Thoracic aorta (tissue), 2 donors: ENCODE measurements at regions not wholly inside any gene's neighbourhood (a gene's known extent, or its start where the extent isn't known, plus 50 kb on each side); places are given as distances from the start of the nearest gene placed in this dataset.

Experiments
- ATAC-seq: fragments of 150-250 bp; one replicate; pipeline ENCODE4 v1.8.0; 2017; ENCODE audit warnings: low read depth; ENCODE audit not compliant: insufficient number of reproducible peaks, low FRiP score
- DNase-seq: peaks from one replicate; pipeline ENCODE4 v3.0.0-alpha.2; 2020; ENCODE audit warnings: low spot score
- H3K27ac ChIP-seq, 2 donors: fragments of 200-600 bp; sonication (generic); 1 replicate in 1 of 2; 2 replicates in 1 of 2; pipeline ENCODE4 v1.5.1; 2016; ENCODE audit warnings: mild to moderate bottlenecking in 2 of 2, moderate library complexity in 2 of 2
- H3K27me3 ChIP-seq: fragments of 200-600 bp; sonication (generic); replicated peaks from 2 replicates; pipeline ENCODE4 v1.6.0; 2016; ENCODE audit warnings: mild to moderate bottlenecking; ENCODE audit not compliant: insufficient read depth
- H3K36me3 ChIP-seq: fragments of 200-600 bp; sonication (generic); one replicate; pipeline ENCODE4 v1.5.1; 2016
- H3K4me1 ChIP-seq, 2 donors: fragments of 200-600 bp; sonication (generic); 1 replicate in 1 of 2; 2 replicates in 1 of 2; pipeline versions ENCODE4 v1.5.1 to v1.6.0; 2016; ENCODE audit warnings: low read depth in 2 of 2, mild to moderate bottlenecking in 1 of 2; ENCODE audit not compliant: control insufficient read depth in 1 of 2
- H3K4me3 ChIP-seq: fragments of 200-600 bp; sonication (generic); 2 replicates; pipeline ENCODE4 v1.5.1; 2016; ENCODE audit warnings: mild to moderate bottlenecking
- H3K9me3 ChIP-seq: fragments of 200-600 bp; sonication (generic); 2 replicates; pipeline ENCODE4 v1.5.1; 2016
- CTCF ChIP-seq: fragments of 200-600 bp; sonication (generic); IDR thresholded peaks from one replicate; pipeline ENCODE4 v1.5.1; 2019; ENCODE audit warnings: antibody characterized with exemption

DNA sequence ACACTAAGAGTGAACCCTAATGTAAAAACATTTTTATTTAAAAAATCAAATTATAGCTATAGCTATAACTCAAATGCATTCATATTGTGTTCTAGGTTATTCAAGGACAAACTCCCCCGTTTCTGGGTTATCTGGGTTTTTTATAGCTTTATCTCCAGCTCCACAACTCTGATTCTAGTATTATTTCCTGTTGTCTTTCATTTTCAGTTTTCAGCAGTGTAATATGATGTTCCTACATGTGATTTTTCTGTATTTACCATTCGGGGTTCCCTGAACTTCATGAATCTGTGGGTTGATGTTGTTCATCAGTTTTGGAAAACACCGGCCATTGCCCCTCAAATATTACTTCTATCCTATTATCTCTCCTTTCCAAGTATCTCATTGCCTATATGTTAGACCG, 221.9 kb upstream of the FOXN3 start:
- Histone ChIP-seq H3K36me3 (no peaks in the 10 kb centered on the region), H3K27me3 (no peaks in the 10 kb centered on the region), H3K9me3 (no peaks in the 10 kb centered on the region), H3K4me3 (no peak overlapping the region), H3K4me1 (no peaks in the 10 kb centered on the region), H3K27ac (no peak overlapping the region)
- no peak for DNase-seq
- ATAC-seq = no peak
- no peak for TF ChIP-seq CTCF

DNA sequence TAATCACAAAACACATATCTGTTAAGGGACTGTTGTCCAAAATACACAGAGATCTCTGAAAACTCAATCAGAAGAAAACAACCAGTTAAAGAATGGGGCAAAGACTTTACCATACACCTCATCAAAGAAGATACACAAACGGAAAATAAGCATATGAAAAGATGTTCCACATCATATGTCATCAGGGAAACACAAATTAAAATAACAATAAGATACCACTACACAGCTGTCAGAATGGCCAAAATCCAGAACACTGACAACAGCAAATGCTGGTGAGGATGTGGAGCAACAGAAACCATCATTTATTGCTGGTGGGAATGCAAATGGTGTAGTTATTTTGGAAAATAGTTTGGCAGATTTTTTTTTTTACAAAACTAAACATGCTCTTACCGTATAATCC, 220.5 kb upstream of the FOXN3 start:
- no peak overlapping the region for H3K27ac ChIP-seq
- H3K4me3 ChIP-seq = no peak overlapping the region
- ATAC-seq (no peak), DNase-seq (no peak)
- H3K27me3 ChIP-seq = no peaks in the 10 kb centered on the region
- H3K9me3 ChIP-seq = no peaks in the 10 kb centered on the region
- H3K4me1 ChIP-seq = no peaks in the 10 kb centered on the region
- H3K36me3 ChIP-seq = no peaks in the 10 kb centered on the region
- no peak for TF ChIP-seq CTCF

GRCh38 chr14:89635615-89636014, 218.6 kb upstream of the FOXN3 start:
- Histone ChIP-seq H3K9me3 (no peaks in the 10 kb centered on the region), H3K4me3 (no peak overlapping the region), H3K27ac (no peak overlapping the region), H3K27me3 (no peaks in the 10 kb centered on the region), H3K36me3 (no peaks in the 10 kb centered on the region), H3K4me1 (no peaks in the 10 kb centered on the region)
- ATAC-seq = no peak
- no peak for TF ChIP-seq CTCF
- DNase-seq = no peak

GRCh38 chr14:89634037-89634436, 217.0 kb upstream of the FOXN3 start:
- H3K36me3 ChIP-seq = no peaks in the 10 kb centered on the region
- no peak for ATAC-seq

DNA sequence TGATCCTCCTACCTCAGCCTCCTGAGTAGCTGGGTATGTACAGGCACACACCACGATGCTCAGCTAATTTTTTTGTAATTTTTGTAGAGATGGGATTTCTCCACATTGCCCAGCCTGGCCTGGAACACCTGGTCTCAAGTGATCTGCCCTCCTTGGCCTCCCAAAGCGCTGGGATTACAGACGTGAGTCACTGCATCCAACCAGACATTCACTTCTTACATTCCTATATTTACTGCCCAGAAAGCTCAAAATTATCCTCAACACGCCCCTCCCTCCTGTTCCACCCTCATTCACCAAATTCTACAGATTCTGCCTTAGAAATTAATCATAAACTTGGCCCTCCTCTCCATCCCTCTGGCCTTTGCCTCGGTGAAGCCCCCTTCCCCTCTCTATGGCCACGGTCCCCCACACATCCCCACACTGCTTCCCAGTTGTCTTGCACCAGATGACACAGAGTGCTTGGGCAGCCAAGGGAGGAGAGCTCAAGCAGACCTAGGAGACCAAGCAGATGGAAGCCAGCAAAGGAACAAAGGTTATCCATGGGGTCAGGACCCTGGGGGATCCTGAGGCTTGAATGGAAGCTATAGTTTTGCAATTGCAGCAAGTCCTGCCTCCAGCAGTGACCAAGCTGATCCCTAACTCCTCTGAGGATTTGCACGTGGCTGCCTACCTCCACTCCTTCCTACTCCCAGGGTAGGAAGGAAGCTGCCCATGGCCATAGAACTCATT, 213.2 kb upstream of the FOXN3 start:
- Histone ChIP-seq H3K4me3 (no peak overlapping the region), H3K36me3 (no peaks in the 10 kb centered on the region), H3K9me3 (no peaks in the 10 kb centered on the region), H3K27me3 (no peaks in the 10 kb centered on the region), H3K4me1 (no peaks in the 10 kb centered on the region), H3K27ac (no peak overlapping the region)
- TF ChIP-seq CTCF = no peak
- no peak for DNase-seq
- ATAC-seq = no peak

More at GRCh38 chr14:89634037-89634436, 217.0 kb upstream of the FOXN3 start:
- H3K27ac ChIP-seq = no peak overlapping the region
- no peaks in the 10 kb centered on the region for H3K27me3 ChIP-seq
- TF ChIP-seq CTCF = no peak
- H3K4me3 ChIP-seq = no peak overlapping the region
- H3K9me3 ChIP-seq = no peaks in the 10 kb centered on the region
- no peak for DNase-seq
- H3K4me1 ChIP-seq = no peaks in the 10 kb centered on the region
